GM21825 (cell line): ENCODE measurements at regions not wholly inside any gene's neighbourhood (a gene's known extent, or its start where the extent isn't known, plus 50 kb on each side); places are given as distances from the start of the nearest gene placed in this dataset.
A peak's percentile ranks its signal among the peaks of the same experiment; 100 is the strongest.

ENCODE experiments used
- ATAC-seq: cut with Tn5 transposase; IDR thresholded peaks from one replicate; pipeline ENCODE4 v1.9.1; 2021; ENCODE audit warnings: mild to moderate bottlenecking, moderate library complexity; ENCODE audit not compliant: unreplicated experiment

DNA sequence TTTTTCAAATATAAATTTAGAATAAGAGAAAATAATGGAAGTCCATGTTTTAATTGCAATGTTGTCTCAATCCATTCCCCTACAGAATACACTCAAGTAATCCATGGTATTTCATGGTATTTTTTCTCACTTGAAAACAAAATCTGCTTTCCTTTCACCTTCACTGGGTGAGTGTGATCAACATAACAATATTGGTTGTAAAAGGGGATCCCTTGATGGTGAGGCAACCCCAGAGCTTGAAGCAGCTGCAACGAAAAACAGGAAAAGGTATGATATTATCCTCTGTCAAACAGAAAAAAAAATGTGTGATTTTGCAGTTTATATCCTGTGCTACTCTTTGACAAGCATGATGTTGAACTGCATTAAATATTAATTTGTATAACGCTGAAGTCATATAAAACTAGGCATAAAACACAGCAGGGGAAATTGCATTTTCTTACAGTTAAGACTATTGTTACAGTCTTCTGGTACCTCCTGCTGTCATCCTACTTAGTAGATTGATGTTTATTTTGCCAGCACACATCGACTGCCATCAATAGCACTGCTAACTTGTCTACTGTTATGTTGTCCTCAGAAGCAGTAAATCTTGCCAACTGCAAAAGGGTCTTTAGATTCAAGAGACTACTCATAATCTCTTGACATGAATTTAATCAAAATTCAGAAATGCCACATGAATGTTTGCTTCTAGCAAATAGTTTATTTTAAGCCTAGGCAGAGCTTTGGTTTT, 373.1 kb upstream of the MIR17HG start:
- no peak for ATAC-seq

DNA sequence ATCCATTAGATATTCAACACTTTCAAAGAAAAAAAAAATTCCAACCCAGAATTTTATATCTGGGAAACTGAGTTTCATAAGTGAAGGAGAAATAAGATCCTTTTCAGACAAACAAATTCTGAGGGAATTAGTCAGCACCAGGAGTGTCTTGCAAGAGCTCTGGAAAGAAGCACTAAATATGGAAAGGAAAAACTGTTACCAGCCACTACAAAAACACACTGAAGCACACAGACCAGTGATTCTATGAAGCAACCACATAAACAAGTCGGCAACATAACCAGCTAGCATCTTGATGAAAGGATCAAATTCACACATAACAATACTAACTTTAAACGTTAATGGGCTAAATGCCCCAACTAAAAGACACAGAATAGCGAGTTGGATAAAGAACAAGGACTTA, 368.4 kb upstream of the MIR17HG start:
- no peak for ATAC-seq

DNA sequence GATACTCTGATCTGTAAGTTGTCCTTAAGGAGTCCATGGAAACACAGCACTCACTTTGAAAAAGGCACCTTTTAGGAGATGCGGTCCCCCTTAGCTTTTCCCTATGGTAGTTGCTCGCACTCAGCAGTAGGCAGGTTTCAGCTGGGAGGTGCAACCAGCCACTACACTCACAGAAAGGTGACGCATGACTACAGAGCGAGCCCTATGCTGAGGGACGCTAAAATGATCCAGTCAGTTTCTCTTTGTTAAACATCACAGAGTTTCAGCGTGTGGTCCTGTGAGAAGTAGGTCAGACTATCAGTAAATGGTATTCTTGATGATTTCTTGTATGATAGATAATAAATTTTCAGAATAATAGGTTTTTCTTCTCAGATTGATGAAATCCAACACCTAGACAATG, 362.7 kb upstream of the MIR17HG start:
- no peak for ATAC-seq

DNA sequence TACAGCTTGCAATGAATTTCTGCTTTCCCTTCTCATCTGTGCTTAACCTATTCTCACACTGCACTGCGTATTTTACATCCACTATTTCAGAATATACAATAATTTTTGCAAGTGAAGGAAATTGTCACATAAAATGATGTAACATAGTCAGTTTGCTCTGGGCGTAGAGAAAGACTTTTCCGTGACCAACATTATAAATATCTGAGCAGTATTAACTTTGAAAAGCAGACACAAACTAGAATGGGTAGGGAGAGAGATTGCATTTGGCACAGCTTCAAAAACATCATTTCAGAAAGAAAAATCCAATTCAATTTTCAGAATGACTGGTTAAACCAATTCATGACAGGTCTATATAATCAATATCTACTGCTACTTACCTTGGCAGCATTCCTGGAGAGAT, 352.5 kb upstream of the MIR17HG start:
- ATAC-seq: no peak

DNA sequence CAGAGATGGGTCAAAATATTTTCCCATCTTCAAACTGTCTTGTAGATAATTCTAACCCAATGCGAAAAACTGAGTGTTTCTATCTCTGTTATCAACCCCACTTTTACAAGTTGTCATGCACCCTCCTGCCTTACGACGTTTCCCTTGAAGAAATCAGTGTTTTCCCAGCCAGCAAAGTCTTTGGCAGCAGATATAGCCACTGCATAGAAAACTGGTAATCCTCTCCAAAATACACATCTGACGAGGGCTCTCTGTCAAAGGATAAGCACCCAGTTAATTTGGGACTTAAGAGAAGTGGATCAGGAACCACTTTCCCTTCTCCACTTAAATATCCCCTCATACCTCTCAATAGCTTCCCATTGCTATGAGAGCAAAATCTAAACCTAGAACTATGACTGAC, 351.9 kb upstream of the MIR17HG start:
- ATAC-seq: no peak

DNA sequence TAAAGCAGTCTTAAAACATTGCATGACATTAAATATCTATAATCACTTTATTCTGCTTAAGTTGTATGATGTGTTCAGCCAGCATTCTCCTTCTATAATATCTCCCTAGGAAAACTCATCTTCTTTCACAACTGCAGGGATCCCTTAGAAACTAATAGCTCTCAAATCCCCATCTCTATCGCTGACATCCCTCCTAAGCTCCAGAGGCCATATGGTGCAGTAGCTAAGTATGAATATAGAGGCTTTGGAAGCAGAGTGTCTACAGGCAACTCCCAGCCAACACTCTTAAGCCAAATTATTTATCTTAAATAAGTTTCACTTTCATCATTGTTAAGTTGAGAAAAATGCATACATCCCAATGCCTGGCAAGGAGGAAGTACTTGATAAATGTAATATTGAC, 349.5 kb upstream of the MIR17HG start:
- no peak for ATAC-seq

DNA sequence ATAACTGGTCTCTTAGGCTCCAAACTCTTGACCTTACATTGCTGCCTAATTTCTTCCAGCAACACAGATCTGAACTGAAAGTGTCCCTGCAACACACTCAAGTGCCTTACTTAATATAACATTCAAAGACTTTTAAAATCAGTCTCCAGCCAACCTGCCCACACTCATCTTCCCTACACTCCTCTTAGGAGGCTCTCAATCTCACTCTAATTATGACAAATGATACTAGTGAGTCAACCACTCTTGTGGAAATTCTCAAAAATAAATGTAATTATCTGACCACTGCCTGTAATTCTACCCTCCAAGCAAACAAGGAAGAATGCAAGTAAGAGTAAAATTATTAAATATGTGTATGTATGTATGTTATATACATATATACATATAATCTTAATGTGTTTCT, 348.1 kb upstream of the MIR17HG start:
- no peak for ATAC-seq

DNA sequence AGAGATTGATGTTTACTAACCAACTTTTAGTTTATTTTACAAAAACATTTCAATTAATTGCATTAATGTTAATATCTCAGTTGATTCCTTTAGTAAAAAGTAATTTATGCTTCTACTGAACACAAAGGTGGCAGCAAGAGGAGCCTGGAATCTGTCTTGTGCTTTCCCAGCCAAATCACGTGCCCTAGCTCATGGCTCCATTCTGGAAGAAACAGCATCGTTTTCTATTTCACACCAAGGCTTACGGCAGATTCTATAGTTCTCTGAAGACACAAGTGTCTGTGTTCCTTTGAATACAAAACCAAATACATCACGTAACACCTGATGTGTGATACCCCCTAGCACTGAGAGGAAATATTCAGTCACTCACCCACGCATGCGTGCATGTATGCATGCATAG, 346.1 kb upstream of the MIR17HG start:
- no peak for ATAC-seq

DNA sequence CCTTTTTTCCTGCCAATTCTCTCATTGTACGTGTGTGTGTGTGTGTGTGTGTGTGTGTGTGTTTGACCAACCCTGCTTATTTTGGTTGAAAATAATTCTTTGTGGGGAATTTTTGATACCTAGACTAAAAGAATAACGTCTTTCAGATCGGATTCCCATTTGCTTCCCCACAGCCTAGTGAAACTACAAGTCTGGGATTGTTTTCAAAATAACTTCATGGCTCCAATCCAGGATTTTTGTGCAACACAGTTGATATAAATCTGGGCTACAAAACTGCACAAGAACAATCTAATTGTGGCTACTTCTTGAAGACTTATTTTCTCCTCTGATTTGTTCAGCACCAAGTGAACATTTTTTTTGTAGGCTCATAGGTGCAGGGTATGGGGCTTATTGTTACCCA, 332.8 kb upstream of the MIR17HG start:
- no peak for ATAC-seq

DNA sequence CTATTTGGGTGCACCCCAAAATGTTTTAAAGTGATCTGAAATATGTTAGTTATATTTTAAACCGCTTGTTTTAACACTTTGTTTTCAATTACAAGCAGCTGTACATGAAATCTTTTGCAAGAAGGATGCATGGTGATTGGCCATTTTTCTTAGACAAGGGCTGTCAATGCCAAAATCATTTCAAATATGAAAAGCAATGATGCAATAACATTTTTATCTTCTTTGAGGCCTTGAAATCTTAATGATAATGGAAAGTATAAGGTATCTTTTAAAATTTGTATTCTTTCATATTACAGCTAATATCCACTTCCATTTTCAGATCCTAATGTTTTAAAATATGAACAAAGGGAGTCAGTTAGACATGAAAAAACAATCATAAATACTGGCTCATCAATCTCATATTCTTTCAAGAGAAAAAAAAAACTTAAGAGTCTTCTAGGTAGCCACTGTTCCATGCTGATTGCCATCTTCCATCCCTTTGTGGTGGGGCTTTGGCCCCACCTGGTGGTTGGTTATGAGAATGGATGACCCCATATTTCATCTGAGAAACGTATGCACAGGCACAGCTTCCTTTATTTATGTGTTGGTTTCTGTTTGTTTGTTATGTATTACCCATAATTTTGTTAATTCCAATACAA, 330.3 kb upstream of the MIR17HG start:
- ATAC-seq: peak; percentile 94

DNA sequence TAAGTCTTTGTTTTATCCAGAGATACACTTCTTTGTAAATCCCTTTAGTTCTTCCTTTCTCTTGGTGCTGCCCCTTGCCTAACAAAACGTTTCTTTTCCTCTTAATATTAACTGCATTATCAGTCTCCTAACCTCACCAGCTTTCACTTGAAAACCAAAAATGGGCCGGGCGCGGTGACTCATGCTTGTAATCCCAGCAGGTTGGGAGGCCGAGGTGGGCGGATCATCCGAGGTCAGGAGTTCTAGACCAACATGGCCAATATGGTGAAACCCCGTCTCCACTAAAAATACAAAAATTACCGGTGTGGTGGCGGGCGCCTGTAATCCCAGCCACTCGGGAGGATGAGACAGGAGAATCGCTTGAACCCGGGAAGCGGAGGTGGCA, 329.8 kb upstream of the MIR17HG start:
- ATAC-seq: peak; percentile 23

DNA sequence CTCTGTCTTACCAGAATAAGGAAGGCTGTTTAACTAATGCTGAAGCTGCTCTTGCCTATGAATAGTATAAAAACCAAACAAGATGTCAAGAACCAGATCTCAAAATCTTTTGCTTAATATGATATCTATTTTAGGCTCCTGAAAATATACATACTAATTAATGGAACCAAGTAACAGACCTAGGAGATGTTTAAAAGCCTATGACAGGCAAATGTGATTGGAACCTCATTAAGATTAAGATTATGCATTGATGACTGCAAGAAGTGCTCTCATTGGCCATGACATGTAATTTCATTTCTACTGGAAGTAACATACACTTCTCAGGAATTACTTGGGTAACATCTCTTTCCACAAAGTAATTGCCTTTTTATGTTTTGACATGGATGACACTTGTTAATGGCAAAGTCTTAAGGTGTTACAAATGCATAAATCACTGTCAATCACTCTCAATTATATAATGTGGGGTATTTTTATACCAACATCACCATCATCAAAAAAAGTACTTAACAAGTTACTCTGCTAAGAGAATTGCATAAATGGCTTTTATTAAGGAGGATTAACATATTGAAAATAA, 326.9 kb upstream of the MIR17HG start:
- ATAC-seq: no peak

DNA sequence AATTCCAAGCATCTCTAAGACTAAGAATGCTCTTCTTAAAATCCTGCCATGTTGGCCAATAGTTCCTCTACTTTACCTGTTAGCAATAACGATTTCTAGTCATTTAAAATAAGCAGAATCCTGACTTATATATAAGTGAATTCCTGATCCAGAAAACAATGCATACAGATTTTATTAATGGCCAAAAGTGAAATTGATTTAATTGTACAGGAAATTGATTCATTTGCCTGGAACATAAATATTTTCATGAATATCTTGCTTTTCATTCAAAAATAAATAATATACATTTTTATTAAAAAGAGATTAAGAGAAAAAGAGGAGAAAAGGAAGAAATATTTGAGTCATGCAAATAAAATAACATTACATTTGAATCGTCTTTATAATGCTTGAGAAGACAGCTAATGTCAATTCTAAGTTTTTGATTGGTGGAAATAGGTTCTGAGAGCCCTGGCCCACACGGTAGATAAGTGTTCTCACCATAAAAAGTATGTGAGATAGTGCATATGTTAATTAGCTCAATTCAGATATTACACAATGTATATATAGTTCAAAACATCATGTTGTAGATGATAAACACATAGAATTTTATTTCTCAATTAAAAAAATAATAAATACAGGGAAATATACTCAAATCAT, 323.2 kb upstream of the MIR17HG start:
- no peak for ATAC-seq

DNA sequence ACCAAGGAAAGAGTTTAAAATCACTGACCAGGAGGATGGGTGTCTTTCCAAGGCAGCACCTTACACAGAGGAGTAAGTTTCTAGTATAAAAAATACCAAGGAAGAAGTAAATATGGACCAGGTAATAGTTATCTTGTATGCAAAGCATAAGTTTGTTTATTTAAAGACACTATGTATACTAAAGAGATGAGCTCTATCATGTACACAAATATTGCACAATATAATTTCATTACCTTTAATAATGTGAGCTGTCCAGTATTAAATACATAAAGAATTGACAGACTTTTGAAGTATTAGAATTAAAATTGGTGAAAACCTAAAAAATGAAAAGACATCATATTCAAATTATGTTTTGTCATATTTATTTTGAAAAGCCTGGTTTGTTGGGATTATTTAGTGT, 322.0 kb upstream of the MIR17HG start:
- ATAC-seq: no peak

DNA sequence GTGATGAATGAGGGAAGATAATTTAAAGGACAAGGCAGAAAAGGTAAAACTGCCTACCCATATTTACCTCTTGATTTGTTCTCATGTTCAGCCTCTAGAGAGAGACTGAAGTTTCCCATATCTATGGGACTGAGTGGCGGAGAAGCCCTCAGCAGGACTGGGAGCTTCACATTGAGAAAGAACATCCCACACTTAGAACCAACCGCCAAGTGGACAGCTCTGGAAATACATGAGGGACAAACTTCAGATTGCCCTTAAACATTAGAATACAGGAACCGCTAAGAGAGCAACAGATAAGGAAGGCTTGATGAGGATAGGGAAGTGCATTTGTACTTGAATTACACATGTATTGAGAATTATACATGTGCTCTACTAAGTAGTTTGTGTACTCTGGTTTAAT, 316.0 kb upstream of the MIR17HG start:
- ATAC-seq: no peak

DNA sequence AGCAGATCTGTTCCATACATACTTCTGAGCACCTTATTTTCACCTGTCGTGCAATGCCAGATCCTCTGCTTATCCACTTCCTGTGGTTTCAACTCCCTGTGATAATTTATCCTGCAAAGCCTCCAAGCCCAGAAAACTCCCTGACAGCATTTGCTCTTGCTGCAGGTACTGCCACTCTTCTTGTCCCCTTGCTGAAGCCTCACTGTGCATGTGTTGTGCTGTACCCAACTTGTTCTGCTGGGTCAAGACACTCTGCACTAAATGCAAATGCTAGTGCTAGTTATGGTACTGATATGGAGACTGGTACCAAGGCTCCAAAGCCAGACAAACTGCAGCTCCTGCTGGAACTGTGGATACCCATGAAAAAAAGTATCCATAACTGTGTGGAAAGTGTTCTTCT, 315.4 kb upstream of the MIR17HG start:
- ATAC-seq: no peak

DNA sequence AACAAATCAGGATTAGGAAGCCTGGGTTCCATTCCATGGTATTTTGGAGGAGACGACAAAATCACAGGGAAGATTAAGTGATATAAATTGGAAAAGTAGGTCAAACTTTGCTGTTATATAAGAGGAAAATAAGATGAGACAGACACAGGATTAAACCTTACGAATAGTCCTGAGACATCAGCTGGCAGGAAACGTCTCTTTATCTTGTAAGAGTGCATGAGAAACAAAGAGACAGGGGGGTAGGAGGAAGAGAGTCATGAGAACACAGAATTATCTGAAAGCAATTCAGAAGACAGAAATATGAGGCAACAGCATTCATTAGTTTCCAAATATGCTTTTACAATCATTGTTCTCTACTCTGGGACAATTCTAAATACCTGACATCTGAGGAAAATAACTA, 310.6 kb upstream of the MIR17HG start:
- ATAC-seq: no peak

DNA sequence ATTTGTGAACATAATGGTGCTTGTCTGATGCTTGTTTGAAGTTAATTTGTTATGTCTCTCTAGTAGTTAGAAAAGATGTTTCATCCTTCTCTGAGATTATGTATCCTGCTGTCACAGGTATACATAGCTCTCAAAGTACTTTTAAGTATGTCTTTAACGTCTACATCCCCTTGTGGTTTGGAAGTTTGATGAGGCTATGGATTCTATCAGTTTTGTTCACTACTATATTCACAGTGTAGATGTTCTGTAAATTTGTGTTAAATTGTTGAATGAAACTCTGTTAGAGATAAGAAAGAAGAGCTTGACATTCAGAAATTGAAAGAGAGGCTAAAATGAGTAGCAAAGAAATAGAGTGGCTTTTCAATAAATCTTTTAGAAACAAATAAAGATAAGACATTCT, 304.6 kb upstream of the MIR17HG start:
- ATAC-seq: no peak

DNA sequence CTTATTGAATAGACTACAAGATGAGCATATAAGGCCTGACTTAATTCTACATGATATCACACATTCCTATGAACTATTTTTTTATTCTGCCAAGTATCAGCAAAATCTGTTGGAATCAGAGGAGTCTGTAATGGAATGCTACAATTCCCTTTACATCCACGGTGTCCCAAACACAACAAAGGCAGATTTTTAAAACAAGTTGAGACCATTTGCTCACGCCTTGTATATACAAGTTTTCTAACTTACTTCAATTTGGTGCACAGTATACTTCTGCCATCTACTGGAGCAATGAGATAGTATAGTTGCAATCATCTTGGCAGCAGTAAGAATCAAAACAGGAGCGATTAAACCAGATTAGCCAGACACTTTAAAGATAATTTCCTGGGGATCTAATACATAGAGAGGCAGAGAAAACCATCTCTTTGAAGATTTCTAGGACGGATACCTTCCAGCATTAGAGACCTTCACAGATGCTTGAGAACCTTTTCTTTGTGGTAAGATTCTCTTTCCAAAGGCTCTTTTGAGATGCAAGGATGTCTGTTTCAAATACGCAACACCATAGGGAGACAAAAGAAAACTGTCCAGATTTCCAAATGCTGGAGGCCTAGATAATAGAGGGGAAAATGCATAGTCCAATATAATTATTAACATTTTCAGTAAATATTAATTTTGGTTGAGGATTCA, 302.0 kb upstream of the MIR17HG start:
- no peak for ATAC-seq

DNA sequence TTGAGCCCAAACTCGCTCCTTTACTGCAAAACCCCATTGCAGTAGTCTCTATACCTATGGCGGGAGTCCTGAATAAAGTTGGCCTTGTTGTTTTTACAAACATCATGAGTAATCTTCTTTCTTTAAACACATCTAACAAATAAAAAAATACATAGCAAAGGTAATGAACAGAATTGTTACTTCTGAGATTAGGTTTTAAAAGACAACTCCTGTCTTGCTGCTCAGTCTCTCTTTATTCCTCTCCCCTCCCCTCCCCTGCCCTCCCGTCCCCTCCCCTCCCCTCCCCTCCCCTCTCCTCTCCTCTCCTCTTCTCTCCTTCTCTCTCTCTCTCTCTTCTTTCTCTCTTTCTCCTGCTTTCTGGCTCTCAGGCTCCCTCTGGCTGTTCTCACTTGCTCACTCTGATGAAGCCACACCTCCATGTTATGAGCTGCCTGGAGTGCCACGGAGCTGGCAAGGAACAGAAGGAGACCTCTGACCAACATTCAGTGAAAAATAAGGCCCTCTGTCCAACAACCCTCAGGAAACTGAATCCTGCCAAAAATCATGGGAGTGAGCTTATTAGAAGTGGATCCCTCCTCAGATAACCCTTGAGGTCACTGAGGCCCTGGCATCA, 300.7 kb upstream of the MIR17HG start:
- ATAC-seq: no peak

DNA sequence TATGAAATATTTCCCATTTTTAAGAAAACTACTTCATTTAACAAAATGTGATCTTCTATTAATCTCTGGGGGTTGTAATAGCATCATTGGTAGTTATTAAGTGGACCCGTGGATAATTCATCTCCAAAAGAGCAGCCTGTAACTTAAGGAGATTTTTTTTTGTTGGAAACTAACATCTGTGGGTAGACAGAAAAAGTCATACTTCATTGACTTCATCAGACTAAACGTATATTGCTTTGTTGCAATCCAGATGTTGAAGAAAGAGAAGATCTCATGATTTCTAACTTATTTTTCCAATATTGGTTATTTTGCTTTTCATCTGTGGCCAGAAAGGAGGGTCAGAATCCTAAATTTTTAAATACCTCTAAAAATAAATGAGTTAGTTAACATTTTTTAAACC, 296.5 kb upstream of the MIR17HG start:
- no peak for ATAC-seq
